ENCODE measurements at regions not wholly inside any gene's neighbourhood (a gene's known extent, or its start where the extent isn't known, plus 50 kb on each side); places are given as distances from the start of the nearest gene placed in this dataset.

DNA sequence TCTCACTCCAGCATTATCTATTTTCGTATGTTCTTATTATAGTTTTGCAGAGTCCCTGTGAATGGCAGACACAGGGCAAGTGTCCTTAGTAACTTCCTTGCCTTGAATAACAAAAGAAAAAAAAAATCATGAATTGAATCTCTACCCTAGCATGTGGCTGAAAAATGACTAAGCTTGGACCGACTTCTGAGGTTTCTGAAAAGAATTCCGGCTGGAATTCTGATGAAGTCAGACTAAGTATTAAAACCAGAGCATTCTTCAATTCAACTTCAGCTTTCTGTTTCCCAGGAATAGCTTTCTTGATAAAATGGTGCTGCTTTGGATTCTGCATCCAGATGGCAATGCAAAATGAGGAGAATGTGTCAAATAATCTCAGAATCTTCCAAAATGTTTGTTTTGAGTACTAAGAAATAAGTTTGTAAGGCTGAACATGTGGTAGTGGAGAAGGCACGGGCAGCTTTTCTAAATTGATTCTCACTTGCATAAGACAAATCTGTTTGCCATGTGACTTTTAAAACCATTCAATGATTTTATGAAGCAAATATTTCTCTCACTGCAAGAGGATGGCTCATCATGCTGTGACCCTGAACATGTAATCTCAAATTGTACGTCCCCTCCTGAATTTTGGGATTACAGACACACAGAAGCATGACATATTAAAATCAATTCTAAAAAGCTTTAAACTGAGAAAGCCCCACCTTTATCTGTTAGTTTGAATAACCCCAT, 1462.8 kb upstream of the LRRTM1 start:
- TF ChIP-seq, protein P1, sequence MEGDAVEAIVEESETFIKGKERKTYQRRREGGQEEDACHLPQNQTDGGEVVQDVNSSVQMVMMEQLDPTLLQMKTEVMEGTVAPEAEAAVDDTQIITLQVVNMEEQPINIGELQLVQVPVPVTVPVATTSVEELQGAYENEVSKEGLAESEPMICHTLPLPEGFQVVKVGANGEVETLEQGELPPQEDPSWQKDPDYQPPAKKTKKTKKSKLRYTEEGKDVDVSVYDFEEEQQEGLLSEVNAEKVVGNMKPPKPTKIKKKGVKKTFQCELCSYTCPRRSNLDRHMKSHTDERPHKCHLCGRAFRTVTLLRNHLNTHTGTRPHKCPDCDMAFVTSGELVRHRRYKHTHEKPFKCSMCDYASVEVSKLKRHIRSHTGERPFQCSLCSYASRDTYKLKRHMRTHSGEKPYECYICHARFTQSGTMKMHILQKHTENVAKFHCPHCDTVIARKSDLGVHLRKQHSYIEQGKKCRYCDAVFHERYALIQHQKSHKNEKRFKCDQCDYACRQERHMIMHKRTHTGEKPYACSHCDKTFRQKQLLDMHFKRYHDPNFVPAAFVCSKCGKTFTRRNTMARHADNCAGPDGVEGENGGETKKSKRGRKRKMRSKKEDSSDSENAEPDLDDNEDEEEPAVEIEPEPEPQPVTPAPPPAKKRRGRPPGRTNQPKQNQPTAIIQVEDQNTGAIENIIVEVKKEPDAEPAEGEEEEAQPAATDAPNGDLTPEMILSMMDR (IDR thresholded peaks at IDR 0.05), result no peak
- TF ChIP-seq POLR2A (IDR thresholded peaks at IDR 0.05), result no peak

Data from testis (tissue), 2 donors.